ENCODE measurements at regions not wholly inside any gene's neighbourhood (a gene's known extent, or its start where the extent isn't known, plus 50 kb on each side); places are given as distances from the start of the nearest gene placed in this dataset.
"Not testable (repeated sequence)": the region's sequence is repeated elsewhere in the genome, so short reads cannot be mapped to it uniquely, and the experiment has no call there.

GRCh38 chr5:66291771-66292170 lies 147.7 kb downstream of the SREK1 start:
- no peak for DNase-seq
- no peak for TF ChIP-seq POLR2A (IDR thresholded peaks at IDR 0.05)
- TF ChIP-seq CTCF (IDR thresholded peaks at IDR 0.05) = no peak
- Histone ChIP-seq H3K4me3 (no peak overlapping the region), H3K36me3 (no peaks in the 10 kb centered on the region), H3K9me3 (no peaks in the 10 kb centered on the region), H3K27ac (no peak overlapping the region), H3K27me3 (no peaks in the 10 kb centered on the region), H3K4me1 (no peaks in the 10 kb centered on the region)
- ATAC-seq = no peak
- WGBS (ENCODE audit: insufficient coverage, low coverage, low lambda C conversion rate, missing lambda C conversion rate) = 100% methylated on average over 1 of the region's 1 CpG
- intact Hi-C loops (cut with DNase I) = no loop called here

- H3K4me1 ChIP-seq; H3K27ac ChIP-seq; H3K27me3 ChIP-seq; H3K36me3 ChIP-seq; H3K9me3 ChIP-seq; DNase-seq; intact Hi-C loops (cut with DNase I); ATAC-seq; H3K4me3 ChIP-seq: not testable (repeated sequence)
- WGBS (ENCODE audit: insufficient coverage, low coverage, low lambda C conversion rate, missing lambda C conversion rate) = 90% methylated on average over 5 of the region's 10 CpGs
Measured at GRCh38 chr5:66293851-66294250, 149.8 kb downstream of the SREK1 start.

- DNase-seq = no peak
- TF ChIP-seq CTCF (IDR thresholded peaks at IDR 0.05) (no peak), POLR2A (IDR thresholded peaks at IDR 0.05) (no peak)
- Histone ChIP-seq H3K9me3 (no peaks in the 10 kb centered on the region), H3K4me1 (no peaks in the 10 kb centered on the region), H3K4me3 (no peak overlapping the region), H3K36me3 (no peaks in the 10 kb centered on the region), H3K27me3 (no peaks in the 10 kb centered on the region), H3K27ac (no peak overlapping the region)
- WGBS (ENCODE audit: insufficient coverage, low coverage, low lambda C conversion rate, missing lambda C conversion rate) = 96% methylated on average over 2 of the region's 2 CpGs
- intact Hi-C loops (cut with DNase I) = no loop called here
- ATAC-seq = no peak
Measured at GRCh38 chr5:66299463-66299862, 155.4 kb downstream of the SREK1 start.

- no peaks in the 10 kb centered on the region for H3K36me3 ChIP-seq
- TF ChIP-seq POLR2A (IDR thresholded peaks at IDR 0.05) (no peak), CTCF (IDR thresholded peaks at IDR 0.05) (no peak)
- ATAC-seq (no peak), DNase-seq (no peak)
- no peaks in the 10 kb centered on the region for H3K4me1 ChIP-seq
- 67% methylated on average over 1 of the region's 12 CpGs for WGBS (ENCODE audit: insufficient coverage, low coverage, low lambda C conversion rate, missing lambda C conversion rate)
- intact Hi-C loops (cut with DNase I) = no loop called here
- H3K27ac ChIP-seq = no peak overlapping the region
- no peak overlapping the region for H3K4me3 ChIP-seq
- H3K27me3 ChIP-seq = no peaks in the 10 kb centered on the region
- no peaks in the 10 kb centered on the region for H3K9me3 ChIP-seq
Measured at GRCh38 chr5:66302344-66302743, 158.2 kb downstream of the SREK1 start.

- Histone ChIP-seq H3K27ac (no peak overlapping the region), H3K27me3 (no peaks in the 10 kb centered on the region), H3K4me3 (no peak overlapping the region), H3K9me3 (no peaks in the 10 kb centered on the region), H3K4me1 (no peaks in the 10 kb centered on the region), H3K36me3 (no peaks in the 10 kb centered on the region)
- peak; percentile 73 to 86 (median 76) for TF ChIP-seq CTCF (IDR thresholded peaks at IDR 0.05)
- no peak for TF ChIP-seq POLR2A (IDR thresholded peaks at IDR 0.05)
- peak in 1 of 3 donors; percentile 63 for DNase-seq
- ATAC-seq = peak; percentile 95 to 97 (median 96)
- 6% methylated on average over 7 of the region's 9 CpGs for WGBS (ENCODE audit: insufficient coverage, low coverage, low lambda C conversion rate, missing lambda C conversion rate)
- intact Hi-C loops (cut with DNase I) = loop anchor here in 1 of 2 donors (5.0 kb wide), 1 partner anchor 451 kb away; no protein-coding TSS in a partner anchor
Measured at GRCh38 chr5:66306105-66306843, 162.2 kb downstream of the SREK1 start.
